HEK293T (cell line): ENCODE measurements at regions not wholly inside any gene's neighbourhood (a gene's known extent, or its start where the extent isn't known, plus 50 kb on each side); places are given as distances from the start of the nearest gene placed in this dataset.

ENCODE experiments used
- CTCF ChIA-PET: fragments of 350-600 bp; formaldehyde crosslinking; extraction: SDS; loops from one replicate; lab custom pipeline; 2021; ENCODE audit warnings: antibody characterized with exemption, inconsistent platforms; lab: Yijun Ruan, JAX
- POLR2A ChIA-PET: fragments of 350-600 bp; formaldehyde crosslinking; extraction: SDS; loops from one replicate; lab custom pipeline; 2020; ENCODE audit warnings: antibody characterized with exemption, inconsistent platforms; lab: Yijun Ruan, JAX
- DNase-seq: peaks from one replicate; pipeline ENCODE4 v3.0.0; 2012; ENCODE audit warnings: mixed read lengths; ENCODE audit errors: extremely low spot score
- ARNT ChIP-seq: fragments of 450-650 bp; IDR thresholded peaks from 2 replicates; pipeline ENCODE4 v1.6.1; 2017; ENCODE audit warnings: mild to moderate bottlenecking
- BHLHE40 ChIP-seq: fragments of 450-650 bp; IDR thresholded peaks from 2 replicates; pipeline ENCODE4 v1.6.1; 2016; ENCODE audit warnings: mild to moderate bottlenecking, moderate library complexity, borderline replicate concordance
- CTBP1 ChIP-seq: fragments of 450-650 bp; IDR thresholded peaks from 2 replicates; pipeline ENCODE4 v1.6.1; 2016; ENCODE audit warnings: borderline replicate concordance
- ELF4 ChIP-seq: fragments of 450-650 bp; IDR thresholded peaks from 2 replicates; pipeline ENCODE4 v1.6.1; 2017; ENCODE audit warnings: antibody characterized with exemption
- FOXA1 ChIP-seq: fragments of 450-650 bp; IDR thresholded peaks from 2 replicates; pipeline ENCODE4 v1.6.1; 2016; ENCODE audit warnings: mild to moderate bottlenecking
- FOXK2 ChIP-seq: fragments of 450-650 bp; IDR thresholded peaks from 2 replicates; pipeline ENCODE4 v1.6.1; 2016; ENCODE audit warnings: mild to moderate bottlenecking
- FOXM1 ChIP-seq: fragments of 450-650 bp; IDR thresholded peaks from 2 replicates; pipeline ENCODE4 v1.6.1; 2017; ENCODE audit warnings: mild to moderate bottlenecking, borderline replicate concordance
- HDGF ChIP-seq: fragments of 450-650 bp; IDR thresholded peaks from 2 replicates; pipeline ENCODE4 v1.6.1; 2017; ENCODE audit warnings: antibody characterized with exemption, borderline replicate concordance
- L3MBTL2 ChIP-seq: fragments of 450-650 bp; conservative IDR thresholded peaks from 2 replicates; pipeline ENCODE4 v1.6.1; 2016; ENCODE audit warnings: mild to moderate bottlenecking
- LEF1 ChIP-seq: fragments of 450-650 bp; IDR thresholded peaks from 2 replicates; pipeline ENCODE4 v1.6.1; 2017; ENCODE audit warnings: mild to moderate bottlenecking, borderline replicate concordance
- NFRKB ChIP-seq: fragments of 450-650 bp; IDR thresholded peaks from 2 replicates; pipeline ENCODE4 v1.6.1; 2016; ENCODE audit warnings: mild to moderate bottlenecking, moderate library complexity
- SP1 ChIP-seq: fragments of 450-650 bp; IDR thresholded peaks from 2 replicates; pipeline ENCODE4 v1.6.1; 2017
- SUZ12 ChIP-seq: fragments of 450-650 bp; IDR thresholded peaks from 2 replicates; pipeline ENCODE4 v1.6.1; 2016; ENCODE audit warnings: mild to moderate bottlenecking
- TARDBP ChIP-seq: fragments of 450-650 bp; IDR thresholded peaks from 2 replicates; pipeline ENCODE4 v1.6.1; 2016
- ZNF384 ChIP-seq: fragments of 450-650 bp; IDR thresholded peaks from 2 replicates; pipeline ENCODE4 v1.6.1; 2016
- TF ChIP-seq, protein P1 (sequence below): fragments of 450-650 bp; IDR thresholded peaks from 2 replicates; pipeline ENCODE4 v1.6.1; 2016

- CTCF ChIA-PET, result no interaction called here
- no peak for DNase-seq
- POLR2A ChIA-PET, result no interaction called here
- TF ChIP-seq SP1 (no peak), FOXK2 (no peak), ELF4 (no peak), CTBP1 (no peak), TARDBP (no peak), NFRKB (no peak), FOXA1 (no peak), ARNT (no peak), HDGF (no peak), SUZ12 (no peak), LEF1 (no peak)
- TF ChIP-seq, protein P1, sequence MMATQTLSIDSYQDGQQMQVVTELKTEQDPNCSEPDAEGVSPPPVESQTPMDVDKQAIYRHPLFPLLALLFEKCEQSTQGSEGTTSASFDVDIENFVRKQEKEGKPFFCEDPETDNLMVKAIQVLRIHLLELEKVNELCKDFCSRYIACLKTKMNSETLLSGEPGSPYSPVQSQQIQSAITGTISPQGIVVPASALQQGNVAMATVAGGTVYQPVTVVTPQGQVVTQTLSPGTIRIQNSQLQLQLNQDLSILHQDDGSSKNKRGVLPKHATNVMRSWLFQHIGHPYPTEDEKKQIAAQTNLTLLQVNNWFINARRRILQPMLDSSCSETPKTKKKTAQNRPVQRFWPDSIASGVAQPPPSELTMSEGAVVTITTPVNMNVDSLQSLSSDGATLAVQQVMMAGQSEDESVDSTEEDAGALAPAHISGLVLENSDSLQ, result no peak
Observed at GRCh38 chr3:99128725-99129505, 227.4 kb upstream of the DCBLD2 start.

- CTCF ChIA-PET, result no interaction called here
- DNase-seq, result no peak
- POLR2A ChIA-PET, result no interaction called here
- no peak for TF ChIP-seq ELF4
- TF ChIP-seq, protein P1, result no peak
- no peak for TF ChIP-seq ZNF384
- no peak for TF ChIP-seq L3MBTL2
- no peak for TF ChIP-seq CTBP1
- no peak for TF ChIP-seq SUZ12
- TF ChIP-seq FOXM1, result no peak
- no peak for TF ChIP-seq SP1
- no peak for TF ChIP-seq NFRKB
- no peak for TF ChIP-seq BHLHE40
Observed at GRCh38 chr3:99128235-99128634, 226.7 kb upstream of the DCBLD2 start.

GRCh38 chr3:99126316-99126715 is 224.8 kb upstream of the DCBLD2 start:
- TF ChIP-seq TARDBP (no peak), NFRKB (no peak), SUZ12 (no peak)
- no peak for DNase-seq
- ChIA-PET POLR2A (no interaction called here), CTCF (no interaction called here)

DNA sequence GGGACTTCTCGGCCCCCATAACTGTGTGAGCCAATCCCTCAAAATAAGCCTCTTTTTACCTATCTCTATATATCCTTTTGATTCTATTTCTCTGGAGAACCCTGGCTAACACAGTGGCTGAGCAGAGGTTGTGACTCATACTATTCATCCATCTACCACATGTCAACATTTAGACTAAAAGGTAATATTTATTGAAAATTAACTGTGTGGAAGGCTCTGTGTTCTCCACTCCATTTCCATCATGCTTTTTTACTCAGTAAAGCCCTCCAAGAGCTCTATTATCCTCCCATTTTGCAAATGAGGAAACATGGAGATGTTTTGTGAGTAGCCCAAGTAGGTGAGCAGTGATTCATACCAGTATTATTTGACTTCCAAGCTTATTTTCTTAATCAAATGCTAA is 217.9 kb upstream of the DCBLD2 start:
- ChIA-PET POLR2A (no interaction called here), CTCF (no interaction called here)
- DNase-seq, result no peak
- TF ChIP-seq ELF4 (no peak), FOXK2 (no peak), SP1 (no peak), CTBP1 (no peak), ZNF384 (no peak), FOXA1 (no peak), HDGF (no peak), TARDBP (no peak), FOXM1 (no peak), BHLHE40 (no peak), L3MBTL2 (no peak), ARNT (no peak), LEF1 (no peak), SUZ12 (no peak)
- TF ChIP-seq, protein P1, result no peak

GRCh38 chr3:99118381-99118780 is 216.9 kb upstream of the DCBLD2 start:
- ChIA-PET POLR2A (no interaction called here), CTCF (no interaction called here)
- TF ChIP-seq NFRKB (no peak), SP1 (no peak), CTBP1 (no peak), L3MBTL2 (no peak), TARDBP (no peak), HDGF (no peak), SUZ12 (no peak), BHLHE40 (no peak), FOXM1 (no peak), FOXK2 (no peak), ZNF384 (no peak), FOXA1 (no peak)
- TF ChIP-seq, protein P1, result no peak
- no peak for DNase-seq

- ChIA-PET POLR2A (no interaction called here), CTCF (no interaction called here)
- TF ChIP-seq CTBP1 (no peak), TARDBP (no peak), FOXA1 (no peak), LEF1 (no peak), SP1 (no peak), HDGF (no peak)
- peak; percentile 19 for DNase-seq
Observed at GRCh38 chr3:99114565-99115291, 213.2 kb upstream of the DCBLD2 start.
